Smooth muscle cell (in vitro differentiated cells): ENCODE measurements at regions not wholly inside any gene's neighbourhood (a gene's known extent, or its start where the extent isn't known, plus 50 kb on each side); places are given as distances from the start of the nearest gene placed in this dataset.

Source experiments
- DNase-seq: peaks from one replicate; lab custom pipeline; 2025; ENCODE audit not compliant: unreplicated experiment; lab: John Stamatoyannopoulos, UW
- H2AFZ ChIP-seq: fragments of 200-600 bp; sonication (generic); 2 replicates; pipeline ENCODE4 v1.6.0; 2016; ENCODE audit warnings: antibody characterized with exemption, low read depth, mild to moderate bottlenecking
- H3F3A ChIP-seq: fragments of 200-600 bp; sonication (generic); 2 replicates; pipeline ENCODE4 v1.6.0; 2017; ENCODE audit warnings: antibody characterized with exemption, low read depth
- H3K27ac ChIP-seq: fragments of 200-600 bp; sonication (generic); 2 replicates; pipeline ENCODE4 v1.5.1; 2016; ENCODE audit warnings: low read depth, mild to moderate bottlenecking
- H3K27me3 ChIP-seq: fragments of 200-600 bp; sonication (generic); 2 replicates; pipeline ENCODE4 v1.6.1; 2016; ENCODE audit warnings: low read depth, mild to moderate bottlenecking
- H3K36me3 ChIP-seq: fragments of 200-600 bp; sonication (generic); 2 replicates; pipeline ENCODE4 v1.5.1; 2016; ENCODE audit warnings: low read depth
- H3K4me1 ChIP-seq: fragments of 200-600 bp; sonication (generic); 2 replicates; pipeline ENCODE4 v1.5.1; 2016; ENCODE audit warnings: low read depth
- H3K4me2 ChIP-seq: fragments of 200-600 bp; sonication (generic); 2 replicates; pipeline ENCODE4 v1.6.0; 2016; ENCODE audit warnings: mild to moderate bottlenecking
- H3K4me3 ChIP-seq: fragments of 200-600 bp; sonication (generic); 2 replicates; pipeline ENCODE4 v1.5.1; 2016; ENCODE audit warnings: mild to moderate bottlenecking
- H3K79me2 ChIP-seq: fragments of 200-600 bp; sonication (generic); 2 replicates; pipeline ENCODE4 v1.6.0; 2016; ENCODE audit warnings: low read depth, mild to moderate bottlenecking
- H3K9ac ChIP-seq: fragments of 200-600 bp; sonication (generic); 2 replicates; pipeline ENCODE4 v1.6.0; 2016; ENCODE audit warnings: low read depth
- H3K9me3 ChIP-seq: fragments of 200-600 bp; sonication (generic); replicated peaks from 2 replicates; pipeline ENCODE4 v1.5.1; 2016; ENCODE audit warnings: low read depth
- H4K20me1 ChIP-seq: fragments of 200-600 bp; sonication (generic); 2 replicates; pipeline ENCODE4 v1.6.0; 2016; ENCODE audit warnings: low read depth
- WGBS: methylation state at CpG from one replicate; pipeline ENCODE4 v1.1.7; 2016; ENCODE audit warnings: low lambda C conversion rate; 5-methylcytosine and 5-hydroxymethylcytosine counted together
- TF ChIP-seq, protein P1 (sequence below): fragments of 200-600 bp; sonication (generic); IDR thresholded peaks from 2 replicates; pipeline ENCODE4 v1.5.1; 2017; ENCODE audit warnings: borderline replicate concordance, mild to moderate bottlenecking, antibody characterized with exemption; ENCODE audit not compliant: insufficient read depth, poor library complexity, severe bottlenecking

DNA sequence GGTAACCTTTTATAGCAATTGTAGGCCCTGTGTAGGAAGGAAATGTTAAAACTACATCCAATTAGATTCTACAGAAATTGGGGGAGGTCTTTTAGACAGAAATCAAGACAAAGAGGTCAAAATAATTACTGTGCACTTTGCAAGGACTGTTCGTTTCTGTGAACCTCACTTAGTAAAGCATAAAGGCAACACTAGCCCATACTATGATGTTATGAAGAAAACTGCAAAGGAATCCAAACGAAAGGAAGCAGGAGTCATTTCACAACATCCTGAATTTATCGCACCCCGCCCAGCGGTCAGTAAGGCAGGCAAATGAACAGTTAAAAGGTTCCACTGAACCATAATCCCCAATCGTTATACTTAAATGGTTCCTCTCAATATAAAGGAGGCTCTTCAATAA, 429.5 kb upstream of the ARID1B start:
- H3K9me3 ChIP-seq = no peaks in the 10 kb centered on the region
- H3K27ac ChIP-seq = no peak overlapping the region
- H3F3A ChIP-seq = no peaks in the 10 kb centered on the region
- TF ChIP-seq, protein P1, sequence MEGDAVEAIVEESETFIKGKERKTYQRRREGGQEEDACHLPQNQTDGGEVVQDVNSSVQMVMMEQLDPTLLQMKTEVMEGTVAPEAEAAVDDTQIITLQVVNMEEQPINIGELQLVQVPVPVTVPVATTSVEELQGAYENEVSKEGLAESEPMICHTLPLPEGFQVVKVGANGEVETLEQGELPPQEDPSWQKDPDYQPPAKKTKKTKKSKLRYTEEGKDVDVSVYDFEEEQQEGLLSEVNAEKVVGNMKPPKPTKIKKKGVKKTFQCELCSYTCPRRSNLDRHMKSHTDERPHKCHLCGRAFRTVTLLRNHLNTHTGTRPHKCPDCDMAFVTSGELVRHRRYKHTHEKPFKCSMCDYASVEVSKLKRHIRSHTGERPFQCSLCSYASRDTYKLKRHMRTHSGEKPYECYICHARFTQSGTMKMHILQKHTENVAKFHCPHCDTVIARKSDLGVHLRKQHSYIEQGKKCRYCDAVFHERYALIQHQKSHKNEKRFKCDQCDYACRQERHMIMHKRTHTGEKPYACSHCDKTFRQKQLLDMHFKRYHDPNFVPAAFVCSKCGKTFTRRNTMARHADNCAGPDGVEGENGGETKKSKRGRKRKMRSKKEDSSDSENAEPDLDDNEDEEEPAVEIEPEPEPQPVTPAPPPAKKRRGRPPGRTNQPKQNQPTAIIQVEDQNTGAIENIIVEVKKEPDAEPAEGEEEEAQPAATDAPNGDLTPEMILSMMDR = no peak
- no peaks in the 10 kb centered on the region for H3K36me3 ChIP-seq
- H4K20me1 ChIP-seq = no peaks in the 10 kb centered on the region
- H2AFZ ChIP-seq = no peak overlapping the region
- no peaks in the 10 kb centered on the region for H3K79me2 ChIP-seq
- no peak for DNase-seq
- H3K4me3 ChIP-seq = no peak overlapping the region
- no peak overlapping the region for H3K4me2 ChIP-seq
- no peak overlapping the region for H3K9ac ChIP-seq
- no peaks in the 10 kb centered on the region for H3K27me3 ChIP-seq
- 93% methylated on average over 6 of the region's 6 CpGs for WGBS
- H3K4me1 ChIP-seq = no peaks in the 10 kb centered on the region

GRCh38 chr6:156347246-156347645, 429.9 kb upstream of the ARID1B start:
- H3K9ac ChIP-seq = no peak overlapping the region
- H3F3A ChIP-seq = no peaks in the 10 kb centered on the region
- H3K4me1 ChIP-seq = no peaks in the 10 kb centered on the region
- H2AFZ ChIP-seq = no peak overlapping the region
- no peaks in the 10 kb centered on the region for H3K79me2 ChIP-seq
- no peak overlapping the region for H3K4me3 ChIP-seq
- no peak for DNase-seq
- H3K36me3 ChIP-seq = no peaks in the 10 kb centered on the region
- peaks cover 2% of the 10 kb centered on the region for H3K27me3 ChIP-seq
- no peak overlapping the region for H3K27ac ChIP-seq
- WGBS = 85% methylated on average over 7 of the region's 7 CpGs
- H3K9me3 ChIP-seq = no peaks in the 10 kb centered on the region
- no peak overlapping the region for H3K4me2 ChIP-seq
- TF ChIP-seq, protein P1 = no peak
- no peaks in the 10 kb centered on the region for H4K20me1 ChIP-seq

DNA sequence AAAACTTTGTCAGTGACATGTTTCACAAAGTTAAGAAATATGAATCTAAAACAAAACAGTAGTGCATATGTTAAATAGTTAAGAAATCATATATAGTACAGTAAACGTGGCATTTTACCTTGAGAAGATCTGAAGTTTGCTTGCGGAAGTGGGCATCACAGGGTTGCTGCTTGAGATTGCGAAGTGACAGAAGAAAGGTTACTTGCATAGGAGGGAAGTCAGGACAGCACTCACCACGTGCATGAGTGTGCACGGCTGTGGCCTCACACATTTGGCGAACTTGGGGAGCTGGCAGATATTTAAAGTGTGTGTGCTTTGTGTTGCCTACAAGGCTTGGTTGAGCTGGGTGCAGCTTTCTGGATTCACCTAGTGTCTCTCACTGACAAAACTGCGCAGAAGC, 431.5 kb upstream of the ARID1B start:
- 84% methylated on average over 7 of the region's 7 CpGs for WGBS
- no peaks in the 10 kb centered on the region for H3K4me1 ChIP-seq

GRCh38 chr6:156344491-156344890, 432.7 kb upstream of the ARID1B start:
- TF ChIP-seq, protein P1 = no peak

More for the DNA sequence above, 431.5 kb upstream of the ARID1B start:
- TF ChIP-seq, protein P1 = no peak
- peaks cover 4% of the 10 kb centered on the region for H3K27me3 ChIP-seq
- no peaks in the 10 kb centered on the region for H3K79me2 ChIP-seq
- no peaks in the 10 kb centered on the region for H4K20me1 ChIP-seq
- H3K4me2 ChIP-seq = no peak overlapping the region
- no peaks in the 10 kb centered on the region for H3K9me3 ChIP-seq
- no peak overlapping the region for H2AFZ ChIP-seq
- no peak overlapping the region for H3K4me3 ChIP-seq
- no peak overlapping the region for H3K9ac ChIP-seq
- no peak for DNase-seq
- no peaks in the 10 kb centered on the region for H3F3A ChIP-seq
- no peak overlapping the region for H3K27ac ChIP-seq
- no peaks in the 10 kb centered on the region for H3K36me3 ChIP-seq

More at GRCh38 chr6:156344491-156344890, 432.7 kb upstream of the ARID1B start:
- Histone ChIP-seq H3K4me3 (no peak overlapping the region), H3K4me2 (no peak overlapping the region), H3K27me3 (peaks cover 4% of the 10 kb centered on the region), H3K9me3 (no peaks in the 10 kb centered on the region), H3K79me2 (no peaks in the 10 kb centered on the region), H3F3A (no peaks in the 10 kb centered on the region), H3K9ac (no peak overlapping the region), H3K27ac (no peak overlapping the region), H2AFZ (no peak overlapping the region), H3K4me1 (no peaks in the 10 kb centered on the region), H3K36me3 (no peaks in the 10 kb centered on the region), H4K20me1 (no peaks in the 10 kb centered on the region)
- 86% methylated on average over 2 of the region's 2 CpGs for WGBS
- no peak for DNase-seq
